HCT116 (cell line): ENCODE measurements at regions not wholly inside any gene's neighbourhood (a gene's known extent, or its start where the extent isn't known, plus 50 kb on each side); places are given as distances from the start of the nearest gene placed in this dataset.

Experiments
- CTCF ChIP-seq, 3 experiments: fragments of 200-600 bp in 1 of 3; sonication (generic) in 1 of 3; IDR thresholded peaks in 2 of 3; conservative IDR thresholded peaks in 1 of 3; 2 replicates each; pipeline ENCODE4 v1.5.1; 2012 to 2017; ENCODE audit warnings: low read depth in 2 of 3, low read length in 2 of 3, antibody characterized with exemption in 1 of 3, borderline replicate concordance in 1 of 3, control low read depth in 1 of 3, mild to moderate bottlenecking in 1 of 3, mixed read lengths in 1 of 3, mixed run types in 1 of 3, moderate library complexity in 1 of 3; ENCODE audit not compliant: insufficient read depth in 1 of 3
- MAX ChIP-seq: IDR thresholded peaks from 2 replicates; pipeline ENCODE4 v1.6.1; 2012

- no peak for TF ChIP-seq MAX
- no peak for TF ChIP-seq CTCF (IDR thresholded peaks at IDR 0.05 in 2 of 3, conservative IDR thresholded peaks at IDR 0.05 in 1 of 3; ENCODE audit: borderline replicate concordance in 1 of 3, insufficient read depth in 1 of 3, low read depth in 2 of 3, low read length in 2 of 3)
Measured at GRCh38 chr9:74407166-74407565, 90.0 kb upstream of the RORB start.
